Neutrophil (primary cell): ENCODE measurements at regions not wholly inside any gene's neighbourhood (a gene's known extent, or its start where the extent isn't known, plus 50 kb on each side); places are given as distances from the start of the nearest gene placed in this dataset.
"Not testable (repeated sequence)": the region's sequence is repeated elsewhere in the genome, so short reads cannot be mapped to it uniquely, and the experiment has no call there.

ENCODE experiments used
- H3K27ac ChIP-seq: fragments of 200-600 bp; sonication (generic); 2 replicates; pipeline ENCODE4 v1.5.1; 2016; ENCODE audit warnings: mild to moderate bottlenecking, moderate library complexity
- H3K27me3 ChIP-seq: fragments of 200-600 bp; sonication (generic); 2 replicates; pipeline ENCODE4 v1.6.0; 2016; ENCODE audit warnings: mild to moderate bottlenecking
- H3K36me3 ChIP-seq: fragments of 200-600 bp; sonication (generic); 2 replicates; pipeline ENCODE4 v1.5.1; 2017
- H3K4me1 ChIP-seq, 2 experiments: fragments of 200-600 bp in 1 of 2; sonication (generic) in 1 of 2; 1 replicate in 1 of 2; 2 replicates in 1 of 2; pipeline versions ENCODE4 v1.5.1 to v1.6.1; 2013 to 2016; ENCODE audit warnings: low read depth in 1 of 2, low read length in 1 of 2, mild to moderate bottlenecking in 1 of 2, moderate library complexity in 1 of 2; ENCODE audit not compliant: control insufficient read depth in 1 of 2, insufficient read depth in 1 of 2
- H3K4me3 ChIP-seq, 2 experiments: fragments of 200-600 bp in 1 of 2; sonication (generic) in 1 of 2; 1 replicate in 1 of 2; 2 replicates in 1 of 2; pipeline ENCODE4 v1.5.1; 2013 to 2016; ENCODE audit warnings: low read depth in 1 of 2, low read length in 1 of 2, mild to moderate bottlenecking in 1 of 2, moderate library complexity in 1 of 2
- H3K9me3 ChIP-seq: fragments of 200-600 bp; sonication (generic); 2 replicates; pipeline ENCODE4 v1.5.1; 2016
- TF ChIP-seq, protein P1 (sequence below): fragments of 200-600 bp; sonication (generic); IDR thresholded peaks from 2 replicates; pipeline ENCODE4 v1.5.1; 2016; ENCODE audit warnings: antibody characterized with exemption

DNA sequence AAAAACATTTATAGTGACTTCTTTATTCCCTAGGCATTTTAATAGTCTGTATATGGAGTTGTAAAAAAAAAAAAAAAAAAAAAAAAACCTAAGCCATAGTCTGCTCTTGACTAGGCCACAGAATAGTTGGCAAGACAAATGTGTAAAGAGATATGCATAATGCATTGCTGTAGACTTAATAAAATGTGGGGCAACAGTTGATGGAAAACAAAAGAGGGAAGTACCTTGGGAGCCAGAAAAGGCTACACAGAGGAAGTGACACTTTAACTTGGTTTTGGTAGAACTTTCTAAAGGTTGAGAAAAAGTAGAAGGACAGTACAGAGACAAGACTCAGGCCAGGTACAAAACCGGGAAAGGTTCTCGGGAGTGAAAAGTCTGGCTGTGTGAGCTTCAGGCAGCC is 802.9 kb upstream of the ADAMTS5 start:
- no peaks in the 10 kb centered on the region for H3K27me3 ChIP-seq
- no peaks in the 10 kb centered on the region for H3K4me1 ChIP-seq

GRCh38 chr21:27768046-27768637 is 801.3 kb upstream of the ADAMTS5 start:
- not testable (repeated sequence) for H3K27me3 ChIP-seq, H3K27ac ChIP-seq, H3K4me1 ChIP-seq, H3K9me3 ChIP-seq, H3K4me3 ChIP-seq, H3K36me3 ChIP-seq

More for the DNA sequence above, 802.9 kb upstream of the ADAMTS5 start:
- H3K9me3 ChIP-seq = no peaks in the 10 kb centered on the region
- H3K36me3 ChIP-seq = no peaks in the 10 kb centered on the region
- H3K27ac ChIP-seq = no peak overlapping the region
- H3K4me3 ChIP-seq = no peak overlapping the region
- TF ChIP-seq, protein P1, sequence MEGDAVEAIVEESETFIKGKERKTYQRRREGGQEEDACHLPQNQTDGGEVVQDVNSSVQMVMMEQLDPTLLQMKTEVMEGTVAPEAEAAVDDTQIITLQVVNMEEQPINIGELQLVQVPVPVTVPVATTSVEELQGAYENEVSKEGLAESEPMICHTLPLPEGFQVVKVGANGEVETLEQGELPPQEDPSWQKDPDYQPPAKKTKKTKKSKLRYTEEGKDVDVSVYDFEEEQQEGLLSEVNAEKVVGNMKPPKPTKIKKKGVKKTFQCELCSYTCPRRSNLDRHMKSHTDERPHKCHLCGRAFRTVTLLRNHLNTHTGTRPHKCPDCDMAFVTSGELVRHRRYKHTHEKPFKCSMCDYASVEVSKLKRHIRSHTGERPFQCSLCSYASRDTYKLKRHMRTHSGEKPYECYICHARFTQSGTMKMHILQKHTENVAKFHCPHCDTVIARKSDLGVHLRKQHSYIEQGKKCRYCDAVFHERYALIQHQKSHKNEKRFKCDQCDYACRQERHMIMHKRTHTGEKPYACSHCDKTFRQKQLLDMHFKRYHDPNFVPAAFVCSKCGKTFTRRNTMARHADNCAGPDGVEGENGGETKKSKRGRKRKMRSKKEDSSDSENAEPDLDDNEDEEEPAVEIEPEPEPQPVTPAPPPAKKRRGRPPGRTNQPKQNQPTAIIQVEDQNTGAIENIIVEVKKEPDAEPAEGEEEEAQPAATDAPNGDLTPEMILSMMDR = no peak

DNA sequence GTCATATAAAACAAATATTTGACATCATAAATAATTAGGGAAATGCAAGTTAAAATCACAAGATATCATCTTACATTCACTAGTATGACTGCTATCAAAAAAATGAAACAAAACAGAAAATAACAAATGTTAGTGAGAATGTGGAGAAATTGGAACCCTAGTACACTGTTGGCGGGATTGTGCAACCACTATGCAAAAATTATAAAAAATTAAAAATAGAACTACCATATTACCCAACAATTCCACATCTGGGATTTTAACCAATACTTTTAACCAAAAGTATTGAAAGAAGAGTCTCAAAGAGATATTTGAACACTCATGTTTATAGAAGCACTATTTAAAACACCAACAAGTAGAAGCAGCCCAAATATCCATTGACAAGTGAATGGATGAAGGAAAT is 797.2 kb upstream of the ADAMTS5 start:
- no peaks in the 10 kb centered on the region for H3K9me3 ChIP-seq
- no peak overlapping the region for H3K4me3 ChIP-seq
- no peak overlapping the region for H3K27ac ChIP-seq
- H3K27me3 ChIP-seq = no peaks in the 10 kb centered on the region
- TF ChIP-seq, protein P1 = no peak
- no peaks in the 10 kb centered on the region for H3K4me1 ChIP-seq
- H3K36me3 ChIP-seq = no peaks in the 10 kb centered on the region

- H3K27me3 ChIP-seq = no peaks in the 10 kb centered on the region
- TF ChIP-seq, protein P1 = no peak
- no peak overlapping the region for H3K27ac ChIP-seq
- no peaks in the 10 kb centered on the region for H3K4me1 ChIP-seq
- H3K4me3 ChIP-seq = no peak overlapping the region
- H3K36me3 ChIP-seq = no peaks in the 10 kb centered on the region
- H3K9me3 ChIP-seq = no peaks in the 10 kb centered on the region
Observed at GRCh38 chr21:27761623-27762022, 794.7 kb upstream of the ADAMTS5 start.

- H3K36me3 ChIP-seq = no peaks in the 10 kb centered on the region
- no peaks in the 10 kb centered on the region for H3K9me3 ChIP-seq
- no peaks in the 10 kb centered on the region for H3K27me3 ChIP-seq
- H3K27ac ChIP-seq = no peak overlapping the region
- H3K4me3 ChIP-seq = no peak overlapping the region
- TF ChIP-seq, protein P1 = no peak
- no peaks in the 10 kb centered on the region for H3K4me1 ChIP-seq
Observed at GRCh38 chr21:27759820-27760219, 792.9 kb upstream of the ADAMTS5 start.

DNA sequence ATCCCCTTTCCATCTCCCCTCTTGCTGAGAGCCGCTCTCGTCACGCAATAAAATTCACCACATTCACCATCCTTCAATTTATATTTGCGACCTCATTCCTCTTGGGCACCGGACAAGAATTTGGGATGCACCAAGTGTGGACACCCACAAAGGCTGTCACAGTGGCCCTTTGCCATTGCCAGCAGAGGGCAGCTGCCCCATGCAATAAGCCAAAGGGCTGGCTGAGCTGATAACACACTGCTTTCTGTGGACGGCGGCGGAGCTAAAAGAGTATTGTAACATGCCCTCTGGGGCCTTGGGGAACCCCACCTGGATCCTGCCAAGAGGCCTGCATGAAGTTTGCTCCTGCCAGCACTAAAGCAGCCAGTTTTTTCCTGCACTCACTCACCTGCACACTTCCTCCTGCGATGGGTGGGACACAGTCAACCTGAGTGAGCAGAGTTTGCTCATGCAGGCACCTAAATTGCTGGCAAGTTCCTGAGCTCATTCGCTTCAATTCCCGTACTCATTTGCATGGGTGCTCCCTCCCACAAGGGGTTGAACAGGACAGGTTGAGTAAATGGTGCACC is 792.3 kb upstream of the ADAMTS5 start:
- H3K27me3 ChIP-seq = no peaks in the 10 kb centered on the region
- no peaks in the 10 kb centered on the region for H3K36me3 ChIP-seq
- TF ChIP-seq, protein P1 = no peak
- no peaks in the 10 kb centered on the region for H3K9me3 ChIP-seq
- H3K4me3 ChIP-seq = no peak overlapping the region
- no peaks in the 10 kb centered on the region for H3K4me1 ChIP-seq
- H3K27ac ChIP-seq = no peak overlapping the region
